Daoy (cell line): ENCODE measurements at regions not wholly inside any gene's neighbourhood (a gene's known extent, or its start where the extent isn't known, plus 50 kb on each side); places are given as distances from the start of the nearest gene placed in this dataset.
"Not testable (repeated sequence)": the region's sequence is repeated elsewhere in the genome, so short reads cannot be mapped to it uniquely, and the experiment has no call there.

Source experiments
- DNase-seq: peaks from one replicate; pipeline ENCODE4 v3.0.0-alpha.2; 2015; ENCODE audit warnings: low read depth

DNA sequence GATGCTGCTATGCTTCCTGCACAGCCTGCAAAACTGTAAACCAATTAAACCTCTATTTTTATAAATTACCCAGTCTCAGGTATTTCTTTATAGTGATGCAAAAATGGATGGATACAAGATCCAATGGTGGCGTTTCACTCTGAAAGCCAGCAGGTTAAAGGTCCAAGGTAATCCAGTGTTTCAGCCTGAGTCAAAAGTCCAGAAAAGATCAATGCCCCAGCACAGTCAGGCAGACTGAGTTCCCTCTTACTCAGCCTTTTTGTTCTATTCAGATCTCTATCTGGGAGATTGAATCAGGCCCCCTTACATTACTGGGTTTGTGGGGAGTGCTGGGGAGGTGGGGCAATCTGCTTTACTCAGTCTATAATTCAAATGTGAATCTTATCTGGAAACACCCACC is 464.5 kb downstream of the GXYLT1 start:
- DNase-seq, result no peak

DNA sequence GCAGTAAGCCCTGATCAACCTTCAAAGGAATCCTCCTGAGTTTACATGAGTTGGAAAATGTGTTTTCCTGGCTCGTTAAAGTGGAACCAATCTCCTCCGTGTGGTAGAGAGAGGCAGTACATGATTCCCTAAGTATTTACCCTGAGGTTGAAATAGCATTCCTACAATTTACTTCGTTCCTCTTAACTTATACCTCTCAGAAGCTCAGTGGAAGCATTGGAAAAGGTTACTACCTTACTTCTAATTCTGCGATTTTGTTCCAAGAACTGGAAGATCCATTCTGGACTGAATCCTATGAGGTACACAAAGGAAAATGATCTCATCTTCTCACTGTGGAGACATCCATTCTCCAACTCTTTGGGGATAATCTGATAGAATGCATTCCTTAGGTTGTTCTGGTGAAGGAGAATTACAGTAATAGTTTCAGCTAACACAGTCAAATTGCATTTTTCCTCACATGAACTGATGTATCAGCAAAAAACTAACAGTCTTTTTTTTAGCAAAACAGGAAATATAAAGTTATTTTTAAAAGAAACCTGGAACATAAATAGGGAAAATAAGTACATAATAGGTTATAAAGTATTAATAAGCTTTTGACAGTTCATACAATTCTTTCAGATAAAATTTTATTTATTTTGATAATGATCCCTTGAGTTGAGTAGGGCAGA is 475.6 kb downstream of the PDZRN4 start:
- DNase-seq, result no peak

DNA sequence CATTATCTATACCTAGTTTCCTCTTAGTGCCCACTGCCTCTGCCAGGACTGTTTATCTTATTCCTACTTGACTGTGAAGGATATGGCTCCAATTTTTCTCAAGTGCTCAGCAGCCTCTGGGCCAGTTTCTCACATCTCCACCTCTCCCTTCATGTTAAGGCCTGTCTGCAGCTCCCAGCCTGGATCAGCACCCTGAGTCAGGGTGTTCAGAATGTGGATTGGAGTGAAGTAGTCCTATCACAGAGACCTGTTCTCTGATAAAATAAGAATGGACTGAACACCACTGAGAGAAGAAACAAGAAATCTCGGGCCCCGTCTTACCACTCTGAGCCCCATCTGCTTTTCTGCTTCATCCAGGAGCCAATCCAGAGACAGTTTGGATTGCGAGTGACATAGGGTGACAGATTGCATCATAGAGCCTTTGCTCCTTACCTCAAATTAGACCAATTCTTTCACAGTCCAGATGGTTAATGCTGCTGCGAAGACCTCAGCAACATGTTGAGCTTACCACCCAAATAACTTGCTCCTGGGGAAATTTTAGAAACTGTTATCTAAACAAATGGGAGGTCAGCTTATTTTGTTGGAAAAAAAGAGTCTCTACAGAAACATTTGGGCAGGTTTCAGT is 473.1 kb downstream of the PDZRN4 start:
- no peak for DNase-seq

DNA sequence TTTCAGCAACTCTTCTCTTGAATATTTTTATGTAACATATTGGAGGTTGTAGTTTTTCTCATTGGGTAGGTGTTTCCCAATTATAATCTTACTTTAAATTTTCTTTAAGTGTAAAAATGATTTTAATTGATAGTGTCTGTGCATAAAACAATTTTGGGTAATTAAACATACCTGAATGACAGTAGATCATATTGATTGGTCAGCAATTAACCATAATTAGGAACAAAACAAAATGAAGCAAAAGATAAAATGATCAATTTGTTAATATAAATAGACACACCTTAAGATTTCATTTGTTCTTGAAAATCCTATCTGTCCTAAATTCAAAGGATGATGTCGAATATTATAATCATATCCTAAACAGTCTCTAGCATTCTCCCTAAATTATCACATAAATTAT is 468.3 kb downstream of the PDZRN4 start:
- DNase-seq, result no peak

DNA sequence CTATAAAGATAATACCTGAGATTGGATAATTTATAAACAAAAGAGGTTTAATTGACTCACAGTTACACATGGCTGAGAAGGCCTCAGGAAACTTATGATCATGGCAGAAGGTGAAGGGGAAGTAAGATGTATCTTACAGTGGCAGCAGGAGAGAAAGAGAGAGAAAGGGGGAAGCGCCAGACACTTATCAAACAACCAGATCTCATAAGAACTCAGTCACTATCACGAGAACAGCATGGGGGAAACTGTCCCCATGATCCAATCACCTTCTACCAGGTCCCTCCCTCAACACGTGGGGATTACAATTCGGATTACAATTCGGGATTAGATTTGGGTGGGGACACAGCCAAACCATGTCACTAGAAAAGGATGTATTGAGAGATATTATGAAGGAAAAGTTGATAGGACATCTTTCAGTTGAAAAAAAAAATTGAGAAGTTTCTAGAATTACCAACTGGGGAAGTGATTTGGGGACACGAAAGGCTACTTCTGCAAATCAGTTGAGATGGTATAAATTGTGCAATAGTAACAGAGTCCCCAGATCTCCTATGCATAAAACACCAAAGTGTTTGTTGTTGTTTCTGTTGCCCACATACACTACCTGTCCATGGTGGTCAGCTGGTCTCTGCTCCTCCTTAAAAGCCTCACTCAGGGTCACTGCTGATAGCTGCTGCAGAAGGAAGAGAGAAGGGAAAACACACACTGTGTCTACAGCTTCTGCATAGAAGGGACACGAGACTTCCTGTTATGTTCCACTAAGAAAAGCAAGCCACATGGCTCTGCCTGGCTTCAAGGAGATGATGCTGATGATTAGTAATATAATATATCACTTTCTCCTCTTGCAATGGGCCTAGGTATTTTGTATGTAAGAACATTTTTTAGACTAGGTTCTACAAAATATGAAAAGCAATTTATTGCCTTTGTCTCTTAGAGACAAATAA is 465.5 kb downstream of the PDZRN4 start:
- DNase-seq, result no peak

DNA sequence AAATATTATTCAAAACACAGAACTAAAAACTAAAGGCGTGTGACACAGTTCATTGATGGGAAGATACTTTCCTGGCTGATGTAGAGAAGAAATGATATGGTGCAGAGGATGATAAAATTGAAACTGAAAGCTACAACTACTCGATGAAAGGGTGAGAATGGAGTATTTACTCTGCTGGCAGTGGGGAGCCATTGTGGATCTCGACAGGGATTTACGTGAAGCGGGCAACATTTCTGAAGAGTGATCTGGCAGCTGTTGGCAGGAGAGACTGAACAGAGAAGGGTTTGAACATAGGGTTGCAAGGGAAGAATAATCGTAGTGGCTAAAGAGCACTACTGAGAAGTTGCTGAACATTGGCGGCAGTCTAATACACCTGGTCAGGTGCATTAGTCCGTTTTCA is 464.9 kb downstream of the PDZRN4 start:
- DNase-seq, result no peak

DNA sequence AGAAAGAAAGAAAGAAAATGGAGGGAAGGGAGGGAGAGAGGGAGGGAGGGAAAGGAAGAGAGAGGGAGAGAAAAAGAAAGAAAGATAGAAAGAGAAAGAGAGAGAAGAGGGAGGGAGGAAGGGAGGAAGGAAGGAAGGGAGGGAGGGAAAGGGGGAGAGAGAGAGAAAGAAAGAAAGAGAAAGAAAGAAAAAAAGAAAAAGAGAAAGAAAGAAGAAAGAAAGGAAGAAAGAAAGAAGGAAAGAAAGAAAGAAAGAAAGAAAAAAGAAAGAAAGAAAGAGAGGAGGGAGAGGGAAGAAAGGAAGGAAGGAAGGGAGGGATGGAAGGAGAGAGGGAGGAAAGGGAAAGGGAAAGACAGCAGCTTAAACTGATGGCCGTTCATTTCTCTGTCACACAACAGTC is 457.5 kb downstream of the PDZRN4 start:
- no peak for DNase-seq

DNA sequence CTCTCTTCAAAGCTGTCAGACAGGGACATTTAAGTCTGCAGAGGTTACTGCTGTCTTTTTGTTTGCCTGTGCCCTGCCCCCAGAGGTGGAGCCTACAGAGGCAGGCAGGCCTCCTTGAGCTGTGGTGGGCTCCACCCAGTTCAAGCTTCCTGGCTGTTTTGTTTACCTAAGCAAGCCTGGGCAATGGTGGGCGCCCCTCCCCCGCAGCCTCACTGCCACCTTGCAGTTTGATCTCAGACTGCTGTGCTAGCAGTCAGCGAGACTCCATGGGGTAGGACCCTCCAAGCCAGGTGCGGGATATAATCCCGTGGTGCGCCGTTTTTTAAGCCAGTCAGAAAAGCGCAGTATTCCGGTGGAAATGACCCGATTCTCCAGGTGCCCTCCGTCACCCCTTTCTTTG is 454.7 kb downstream of the PDZRN4 start:
- not testable (repeated sequence) for DNase-seq

DNA sequence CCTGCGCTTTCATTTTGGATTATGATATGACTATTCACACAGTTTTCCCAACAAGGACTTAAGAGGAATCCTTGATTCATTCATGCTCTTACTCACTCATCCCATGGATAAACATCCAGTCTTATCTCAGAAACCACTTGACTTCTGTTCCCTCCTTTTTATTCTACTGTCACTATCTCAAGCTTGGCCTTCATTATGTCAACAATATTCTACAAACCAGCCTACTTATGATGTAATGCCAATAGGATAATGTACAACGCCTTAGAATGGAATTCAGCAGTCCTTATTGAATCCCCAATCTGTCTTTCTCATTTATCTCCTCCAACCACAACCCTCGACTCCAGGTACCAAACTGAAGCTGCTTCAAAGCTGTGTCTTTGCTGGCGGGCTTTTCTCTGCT is 448.5 kb downstream of the PDZRN4 start:
- DNase-seq, result no peak

DNA sequence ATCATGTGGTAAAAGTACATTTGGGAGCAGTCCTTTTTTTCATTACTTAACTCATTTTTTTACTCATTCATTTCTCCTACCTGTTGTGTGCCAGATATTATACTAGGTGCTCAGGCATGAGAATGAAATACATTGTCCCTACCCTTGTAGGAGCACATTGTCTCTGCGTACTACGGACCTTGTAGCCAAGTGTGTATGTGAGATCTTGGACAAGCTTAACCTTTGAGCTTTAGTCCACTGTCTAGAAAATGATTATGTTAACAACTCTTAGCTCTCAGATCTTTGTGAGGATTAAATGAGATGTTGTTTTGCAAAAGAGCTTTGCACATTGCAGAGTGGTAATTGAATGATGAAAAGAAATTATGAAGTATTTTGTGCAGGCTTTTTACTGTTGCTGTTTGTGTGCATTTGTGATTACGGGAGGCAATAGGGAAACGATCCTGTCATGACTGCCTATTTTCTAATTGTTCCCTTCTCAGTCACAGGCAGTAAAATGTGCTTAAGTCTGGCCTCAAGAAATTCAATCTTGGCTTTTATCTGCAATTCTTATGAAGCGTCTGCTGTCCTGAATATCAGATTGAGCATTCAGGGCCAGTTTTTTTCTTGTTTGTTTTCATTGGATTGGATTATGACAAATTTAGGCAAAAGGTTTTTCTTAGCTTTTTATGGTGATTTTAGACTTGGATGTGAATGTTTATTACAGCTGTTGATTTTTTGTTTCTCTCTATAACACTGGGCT is 447.7 kb downstream of the PDZRN4 start:
- no peak for DNase-seq

DNA sequence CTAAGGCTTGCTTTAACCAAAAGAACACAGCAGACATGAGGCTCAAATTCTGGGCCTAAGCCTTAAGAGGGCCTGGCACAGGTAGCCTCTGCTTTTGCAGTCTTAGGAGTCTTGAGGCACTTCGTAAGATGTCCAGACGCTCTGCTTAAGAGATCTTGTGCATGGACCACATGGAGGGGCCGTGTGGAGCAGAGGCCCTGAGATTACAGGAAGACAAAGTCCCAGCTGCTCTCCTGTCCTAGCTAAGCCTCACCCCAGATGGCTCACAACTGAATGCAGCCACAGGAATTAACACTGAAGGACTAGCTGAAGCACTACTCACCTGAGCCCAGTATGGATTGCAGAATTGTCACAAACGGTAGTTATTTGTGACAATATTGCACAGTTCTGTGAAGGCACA is 446.0 kb downstream of the PDZRN4 start:
- no peak for DNase-seq

DNA sequence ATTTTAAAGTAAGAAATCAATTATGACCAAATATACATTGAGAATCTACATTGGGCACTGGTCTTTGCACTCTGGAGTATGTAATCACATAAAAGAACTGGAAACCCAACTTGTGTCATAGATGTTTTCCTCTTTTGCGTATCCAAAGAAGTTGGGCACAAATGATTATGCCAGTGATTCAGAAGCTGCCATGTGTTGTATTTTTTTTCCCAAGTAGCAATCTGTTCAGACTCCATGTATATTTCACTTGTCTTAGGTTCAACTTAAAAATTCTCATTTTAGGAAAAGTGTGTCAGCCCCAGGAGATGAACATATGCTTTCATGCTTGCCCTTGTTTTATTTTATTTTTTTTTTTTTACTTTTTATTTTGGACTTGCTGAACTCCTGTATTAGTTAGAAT is 441.5 kb downstream of the PDZRN4 start:
- no peak for DNase-seq

DNA sequence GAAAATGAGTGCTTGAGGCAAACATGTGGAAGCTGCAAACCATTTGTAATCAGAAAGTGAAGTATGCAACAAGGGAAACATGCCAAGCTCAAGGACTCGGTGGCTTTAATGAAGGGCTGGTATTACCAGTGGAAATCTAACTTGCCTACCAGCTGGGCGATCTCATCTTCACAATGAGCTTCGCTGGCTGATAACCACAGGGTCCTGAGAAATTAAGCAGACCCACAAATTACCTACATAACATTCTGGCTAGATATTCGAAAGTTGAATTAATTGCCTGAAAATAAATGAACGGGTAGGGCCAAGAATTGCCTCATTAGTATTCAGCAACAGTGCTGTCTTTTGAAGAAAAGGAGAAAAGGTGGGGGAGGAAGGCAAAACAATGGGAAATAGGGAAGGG is 439.4 kb downstream of the PDZRN4 start:
- no peak for DNase-seq

DNA sequence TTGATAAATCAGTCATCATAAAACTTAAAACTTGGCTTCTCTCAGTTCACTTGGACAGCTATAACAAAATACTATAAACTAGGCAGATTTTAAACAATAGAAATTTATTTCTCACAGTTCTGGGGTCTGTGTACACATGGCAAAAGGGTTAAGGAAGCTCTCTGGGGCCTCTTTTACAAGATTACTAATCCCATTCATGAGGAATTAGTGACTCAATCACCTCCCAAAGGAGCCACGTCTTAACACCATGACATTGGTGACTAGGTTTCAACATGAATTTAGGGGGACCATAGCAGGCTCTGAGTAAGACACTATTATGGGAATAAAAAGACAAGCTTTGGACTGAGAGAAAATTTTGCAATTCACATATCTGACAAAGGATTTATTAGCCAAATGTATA is 436.5 kb downstream of the PDZRN4 start:
- no peak for DNase-seq
